WTC11 (cell line): ENCODE measurements at regions not wholly inside any gene's neighbourhood (a gene's known extent, or its start where the extent isn't known, plus 50 kb on each side); places are given as distances from the start of the nearest gene placed in this dataset.

ENCODE experiments used
- ATAC-seq: fragments of 200-7000 bp; cut with Tn5 transposase; 2 replicates; pipeline ENCODE4 v1.10.0; 2021; ENCODE audit warnings: mild to moderate bottlenecking, moderate library complexity
- CTCF ChIA-PET: fragments of 300-600 bp; sonication (Branson Sonifier 250); formaldehyde crosslinking; loops from one replicate; lab custom pipeline; 2021; ENCODE audit warnings: antibody characterized with exemption; lab: Charles Lee
- POLR2A ChIA-PET: fragments of 350-600 bp; sonication (Branson Sonifier 250); formaldehyde crosslinking; loops from one replicate; lab custom pipeline; 2021; ENCODE audit warnings: antibody characterized with exemption; lab: Charles Lee
- DNase-seq: peaks from one replicate; pipeline ENCODE4 v3.0.0; 2021; ENCODE audit warnings: low spot score
- H3K27ac Mint-ChIP-seq: 2 replicates; pipeline ENCODE4 v1.8.0; 2021; ENCODE audit warnings: mixed read lengths
- H3K27me3 Mint-ChIP-seq: 2 replicates; pipeline ENCODE4 v1.8.0; 2021; ENCODE audit warnings: low read depth, mild to moderate bottlenecking, moderate library complexity, mixed read lengths
- H3K36me3 Mint-ChIP-seq: 2 replicates; pipeline ENCODE4 v1.8.0; 2021; ENCODE audit warnings: mixed read lengths
- H3K4me1 Mint-ChIP-seq: 2 replicates; pipeline ENCODE4 v1.8.0; 2022; ENCODE audit warnings: mixed read lengths
- H3K4me3 Mint-ChIP-seq: 2 replicates; pipeline ENCODE4 v1.8.0; 2021; ENCODE audit warnings: mild to moderate bottlenecking, moderate library complexity, mixed read lengths
- H3K9me3 Mint-ChIP-seq: 2 replicates; pipeline ENCODE4 v1.8.0; 2021; ENCODE audit warnings: mixed read lengths
- CREM ChIP-seq: sonication (generic); formaldehyde crosslinking; IDR thresholded peaks from 2 replicates; pipeline ENCODE4 v1.8.1; 2022; ENCODE audit warnings: mild to moderate bottlenecking, missing genetic modification reagents, moderate library complexity
- E2F4 ChIP-seq: sonication (generic); formaldehyde crosslinking; IDR thresholded peaks from 2 replicates; pipeline ENCODE4 v1.8.1; 2022; ENCODE audit warnings: low read depth, mild to moderate bottlenecking, moderate library complexity, missing genetic modification reagents, borderline replicate concordance
- ESRRA ChIP-seq: sonication (generic); formaldehyde crosslinking; IDR thresholded peaks from 2 replicates; pipeline ENCODE4 v1.8.1; 2022; ENCODE audit warnings: mild to moderate bottlenecking, missing genetic modification reagents, borderline replicate concordance
- FOXK1 ChIP-seq: sonication (generic); formaldehyde crosslinking; IDR thresholded peaks from 2 replicates; pipeline ENCODE4 v1.8.0; 2022; ENCODE audit warnings: mild to moderate bottlenecking, moderate library complexity, missing genetic modification reagents
- FOXP1 ChIP-seq: sonication (generic); formaldehyde crosslinking; IDR thresholded peaks from 2 replicates; pipeline ENCODE4 v1.8.0; 2022; ENCODE audit warnings: missing genetic modification reagents, mild to moderate bottlenecking, moderate library complexity, borderline replicate concordance
- GABPB1 ChIP-seq: sonication (generic); formaldehyde crosslinking; IDR thresholded peaks from 2 replicates; pipeline ENCODE4 v1.8.1; 2023; ENCODE audit warnings: mild to moderate bottlenecking, missing genetic modification reagents
- GTF2I ChIP-seq: fragments of 250-450 bp; sonication (Bioruptor Pico); conservative IDR thresholded peaks from 2 replicates; pipeline ENCODE4 v1.4.0; 2021; ENCODE audit warnings: mild to moderate bottlenecking
- JUN ChIP-seq: sonication (generic); formaldehyde crosslinking; IDR thresholded peaks from 2 replicates; pipeline ENCODE4 v1.8.0; 2023; ENCODE audit warnings: mild to moderate bottlenecking, missing genetic modification reagents
- KAT7 ChIP-seq: sonication (generic); formaldehyde crosslinking; IDR thresholded peaks from 2 replicates; pipeline ENCODE4 v1.8.1; 2023; ENCODE audit warnings: missing genetic modification reagents, mild to moderate bottlenecking, borderline replicate concordance
- MLX ChIP-seq: sonication (generic); formaldehyde crosslinking; IDR thresholded peaks from 2 replicates; pipeline ENCODE4 v1.8.1; 2023; ENCODE audit warnings: mild to moderate bottlenecking, missing genetic modification reagents, moderate library complexity
- MXD4 ChIP-seq: fragments of 250-450 bp; sonication (Bioruptor Pico); IDR thresholded peaks from 2 replicates; pipeline ENCODE4 v1.8.0; 2021; ENCODE audit warnings: mild to moderate bottlenecking, moderate library complexity, borderline replicate concordance
- NFE2L1 ChIP-seq: sonication (generic); formaldehyde crosslinking; IDR thresholded peaks from 2 replicates; pipeline ENCODE4 v1.8.1; 2023; ENCODE audit warnings: missing genetic modification reagents
- OVOL2 ChIP-seq: fragments of 250-450 bp; sonication (Bioruptor Pico); IDR thresholded peaks from 2 replicates; pipeline ENCODE4 v1.9.0; 2021; ENCODE audit warnings: mild to moderate bottlenecking, borderline replicate concordance
- PRRX2 ChIP-seq: fragments of 250-450 bp; sonication (Bioruptor Pico); IDR thresholded peaks from 2 replicates; pipeline ENCODE4 v1.8.0; 2021; ENCODE audit warnings: mild to moderate bottlenecking
- RORB ChIP-seq: fragments of 250-450 bp; sonication (Bioruptor Pico); IDR thresholded peaks from 2 replicates; pipeline ENCODE4 v1.9.0; 2021; ENCODE audit warnings: mild to moderate bottlenecking
- SMAD3 ChIP-seq: sonication (generic); formaldehyde crosslinking; IDR thresholded peaks from 2 replicates; pipeline ENCODE4 v1.8.0; 2022; ENCODE audit warnings: missing genetic modification reagents, mild to moderate bottlenecking, borderline replicate concordance
- SMAD4 ChIP-seq: sonication (generic); formaldehyde crosslinking; IDR thresholded peaks from 2 replicates; pipeline ENCODE4 v1.8.0; 2022; ENCODE audit warnings: mild to moderate bottlenecking, missing genetic modification reagents
- TEAD4 ChIP-seq: sonication (generic); formaldehyde crosslinking; IDR thresholded peaks from 2 replicates; pipeline ENCODE4 v1.8.0; 2022; ENCODE audit warnings: mild to moderate bottlenecking, missing genetic modification reagents
- ZBTB21 ChIP-seq: sonication (generic); formaldehyde crosslinking; IDR thresholded peaks from 2 replicates; pipeline ENCODE4 v1.8.1; 2023; ENCODE audit warnings: mild to moderate bottlenecking, missing genetic modification reagents, borderline replicate concordance
- ZNF219 ChIP-seq: sonication (generic); formaldehyde crosslinking; IDR thresholded peaks from 2 replicates; pipeline ENCODE4 v1.8.0; 2023; ENCODE audit warnings: missing genetic modification reagents, mild to moderate bottlenecking, borderline replicate concordance
- ZNF232 ChIP-seq: sonication (generic); formaldehyde crosslinking; IDR thresholded peaks from 2 replicates; pipeline ENCODE4 v1.8.0; 2022; ENCODE audit warnings: mild to moderate bottlenecking, missing genetic modification reagents
- ZNF671 ChIP-seq: fragments of 250-450 bp; sonication (Bioruptor Pico); IDR thresholded peaks from 2 replicates; pipeline ENCODE4 v1.8.0; 2021; ENCODE audit warnings: mild to moderate bottlenecking
- TF ChIP-seq, protein P1 (sequence below): sonication (generic); formaldehyde crosslinking; IDR thresholded peaks from 2 replicates; pipeline ENCODE4 v1.8.1; 2023; ENCODE audit warnings: mild to moderate bottlenecking, missing genetic modification reagents, borderline replicate concordance
- TF ChIP-seq, protein P2 (sequence below): sonication (generic); formaldehyde crosslinking; IDR thresholded peaks from 2 replicates; pipeline ENCODE4 v1.8.1; 2022; ENCODE audit warnings: missing genetic modification reagents, borderline replicate concordance
- TF ChIP-seq, protein P3 (sequence below): sonication (generic); formaldehyde crosslinking; IDR thresholded peaks from 2 replicates; pipeline ENCODE4 v1.8.1; 2023; ENCODE audit warnings: mild to moderate bottlenecking, missing genetic modification reagents, moderate library complexity

DNA sequence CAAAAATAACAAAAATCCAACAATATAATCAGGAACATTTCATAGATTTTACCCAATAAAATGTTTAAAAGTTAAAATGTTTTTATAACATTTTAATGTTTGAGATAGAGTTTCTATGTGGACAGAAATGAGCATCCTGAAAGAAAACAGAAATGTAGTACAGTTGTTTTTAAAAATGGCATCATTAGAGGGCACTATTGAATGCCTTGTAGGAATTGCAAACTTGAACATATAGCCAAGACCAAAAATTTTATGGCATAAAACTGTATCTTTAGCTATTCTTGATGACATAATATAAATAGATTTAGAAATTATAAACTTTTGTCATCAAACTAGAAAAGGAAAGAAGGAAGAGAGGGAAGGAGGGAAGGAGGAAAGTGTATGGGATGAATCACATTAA, 1372.7 kb downstream of the GATA3 start:
- no peak for ATAC-seq
- H3K27me3 Mint-ChIP-seq = no peaks in the 10 kb centered on the region
- ChIA-PET POLR2A (no interaction called here), CTCF (no interaction called here)
- H3K4me3 Mint-ChIP-seq = no peak overlapping the region
- peaks cover 16% of the 10 kb centered on the region for H3K36me3 Mint-ChIP-seq
- H3K9me3 Mint-ChIP-seq = peaks cover 40% of the 10 kb centered on the region
- TF ChIP-seq ZNF671 (no peak), GTF2I (CRISPR knock-in tag) (no peak), MLX (no peak), FOXP1 (CRISPR knock-in tag) (no peak), ZBTB21 (no peak), RORB (CRISPR knock-in tag) (no peak), JUN (CRISPR knock-in tag) (no peak), TEAD4 (CRISPR knock-in tag) (no peak), E2F4 (no peak), KAT7 (CRISPR knock-in tag) (no peak), NFE2L1 (no peak), OVOL2 (CRISPR knock-in tag) (no peak)
- TF ChIP-seq, protein P1, sequence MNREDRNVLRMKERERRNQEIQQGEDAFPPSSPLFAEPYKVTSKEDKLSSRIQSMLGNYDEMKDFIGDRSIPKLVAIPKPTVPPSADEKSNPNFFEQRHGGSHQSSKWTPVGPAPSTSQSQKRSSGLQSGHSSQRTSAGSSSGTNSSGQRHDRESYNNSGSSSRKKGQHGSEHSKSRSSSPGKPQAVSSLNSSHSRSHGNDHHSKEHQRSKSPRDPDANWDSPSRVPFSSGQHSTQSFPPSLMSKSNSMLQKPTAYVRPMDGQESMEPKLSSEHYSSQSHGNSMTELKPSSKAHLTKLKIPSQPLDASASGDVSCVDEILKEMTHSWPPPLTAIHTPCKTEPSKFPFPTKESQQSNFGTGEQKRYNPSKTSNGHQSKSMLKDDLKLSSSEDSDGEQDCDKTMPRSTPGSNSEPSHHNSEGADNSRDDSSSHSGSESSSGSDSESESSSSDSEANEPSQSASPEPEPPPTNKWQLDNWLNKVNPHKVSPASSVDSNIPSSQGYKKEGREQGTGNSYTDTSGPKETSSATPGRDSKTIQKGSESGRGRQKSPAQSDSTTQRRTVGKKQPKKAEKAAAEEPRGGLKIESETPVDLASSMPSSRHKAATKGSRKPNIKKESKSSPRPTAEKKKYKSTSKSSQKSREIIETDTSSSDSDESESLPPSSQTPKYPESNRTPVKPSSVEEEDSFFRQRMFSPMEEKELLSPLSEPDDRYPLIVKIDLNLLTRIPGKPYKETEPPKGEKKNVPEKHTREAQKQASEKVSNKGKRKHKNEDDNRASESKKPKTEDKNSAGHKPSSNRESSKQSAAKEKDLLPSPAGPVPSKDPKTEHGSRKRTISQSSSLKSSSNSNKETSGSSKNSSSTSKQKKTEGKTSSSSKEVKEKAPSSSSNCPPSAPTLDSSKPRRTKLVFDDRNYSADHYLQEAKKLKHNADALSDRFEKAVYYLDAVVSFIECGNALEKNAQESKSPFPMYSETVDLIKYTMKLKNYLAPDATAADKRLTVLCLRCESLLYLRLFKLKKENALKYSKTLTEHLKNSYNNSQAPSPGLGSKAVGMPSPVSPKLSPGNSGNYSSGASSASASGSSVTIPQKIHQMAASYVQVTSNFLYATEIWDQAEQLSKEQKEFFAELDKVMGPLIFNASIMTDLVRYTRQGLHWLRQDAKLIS (CRISPR knock-in tag) = no peak
- TF ChIP-seq, protein P2, sequence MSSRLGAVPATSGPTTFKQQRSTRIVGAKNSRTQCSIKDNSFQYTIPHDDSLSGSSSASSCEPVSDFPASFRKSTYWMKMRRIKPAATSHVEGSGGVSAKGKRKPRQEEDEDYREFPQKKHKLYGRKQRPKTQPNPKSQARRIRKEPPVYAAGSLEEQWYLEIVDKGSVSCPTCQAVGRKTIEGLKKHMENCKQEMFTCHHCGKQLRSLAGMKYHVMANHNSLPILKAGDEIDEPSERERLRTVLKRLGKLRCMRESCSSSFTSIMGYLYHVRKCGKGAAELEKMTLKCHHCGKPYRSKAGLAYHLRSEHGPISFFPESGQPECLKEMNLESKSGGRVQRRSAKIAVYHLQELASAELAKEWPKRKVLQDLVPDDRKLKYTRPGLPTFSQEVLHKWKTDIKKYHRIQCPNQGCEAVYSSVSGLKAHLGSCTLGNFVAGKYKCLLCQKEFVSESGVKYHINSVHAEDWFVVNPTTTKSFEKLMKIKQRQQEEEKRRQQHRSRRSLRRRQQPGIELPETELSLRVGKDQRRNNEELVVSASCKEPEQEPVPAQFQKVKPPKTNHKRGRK = no peak
- no peak for DNase-seq
- no peak overlapping the region for H3K27ac Mint-ChIP-seq
- no peaks in the 10 kb centered on the region for H3K4me1 Mint-ChIP-seq

- ATAC-seq (no peak), DNase-seq (no peak)
- POLR2A ChIA-PET = no interaction called here
- Mint-ChIP-seq H3K4me1 (no peaks in the 10 kb centered on the region), H3K36me3 (peaks cover 12% of the 10 kb centered on the region), H3K9me3 (peaks cover 33% of the 10 kb centered on the region), H3K27ac (no peak overlapping the region), H3K27me3 (no peaks in the 10 kb centered on the region; the same call in 1 of the 2 replicates), H3K4me3 (no peak overlapping the region)
- CTCF ChIA-PET = no interaction called here
- TF ChIP-seq TEAD4 (CRISPR knock-in tag) = no peak
- TF ChIP-seq MXD4 (CRISPR knock-in tag) = no peak
- TF ChIP-seq ZNF219 = no peak
- no peak for TF ChIP-seq JUN (CRISPR knock-in tag)
- TF ChIP-seq SMAD4 (CRISPR knock-in tag) = no peak
- TF ChIP-seq FOXK1 (CRISPR knock-in tag) = no peak
- TF ChIP-seq NFE2L1 = no peak
Observed at GRCh38 chr10:9437131-9437530, 1382.6 kb downstream of the GATA3 start.

GRCh38 chr10:9443758-9444157, 1389.3 kb downstream of the GATA3 start:
- Mint-ChIP-seq H3K4me1 (no peaks in the 10 kb centered on the region), H3K27me3 (no peaks in the 10 kb centered on the region), H3K4me3 (no peak overlapping the region), H3K9me3 (peaks cover 3% of the 10 kb centered on the region; the same call in 1 of the 2 replicates)
- no peak for DNase-seq
- ATAC-seq = no peak
- CTCF ChIA-PET = no interaction called here
- TF ChIP-seq, protein P3, sequence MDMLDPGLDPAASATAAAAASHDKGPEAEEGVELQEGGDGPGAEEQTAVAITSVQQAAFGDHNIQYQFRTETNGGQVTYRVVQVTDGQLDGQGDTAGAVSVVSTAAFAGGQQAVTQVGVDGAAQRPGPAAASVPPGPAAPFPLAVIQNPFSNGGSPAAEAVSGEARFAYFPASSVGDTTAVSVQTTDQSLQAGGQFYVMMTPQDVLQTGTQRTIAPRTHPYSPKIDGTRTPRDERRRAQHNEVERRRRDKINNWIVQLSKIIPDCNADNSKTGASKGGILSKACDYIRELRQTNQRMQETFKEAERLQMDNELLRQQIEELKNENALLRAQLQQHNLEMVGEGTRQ (CRISPR knock-in tag) = no peak
- TF ChIP-seq ZNF232 (CRISPR knock-in tag) = no peak
- TF ChIP-seq PRRX2 (CRISPR knock-in tag) = no peak
- TF ChIP-seq CREM (CRISPR knock-in tag) = no peak
- TF ChIP-seq ESRRA (CRISPR knock-in tag) = no peak
- TF ChIP-seq SMAD3 = no peak
- no peak for TF ChIP-seq GABPB1 (CRISPR knock-in tag)
- TF ChIP-seq, all 79 proteins: peak for 0
- Mint-ChIP-seq H3K36me3 (no peaks in the 10 kb centered on the region), H3K27ac (no peak overlapping the region)
- POLR2A ChIA-PET = no interaction called here
